ENCODE measurements at regions not wholly inside any gene's neighbourhood (a gene's known extent, or its start where the extent isn't known, plus 50 kb on each side); places are given as distances from the start of the nearest gene placed in this dataset.
"Not testable (repeated sequence)": the region's sequence is repeated elsewhere in the genome, so short reads cannot be mapped to it uniquely, and the experiment has no call there.

DNA sequence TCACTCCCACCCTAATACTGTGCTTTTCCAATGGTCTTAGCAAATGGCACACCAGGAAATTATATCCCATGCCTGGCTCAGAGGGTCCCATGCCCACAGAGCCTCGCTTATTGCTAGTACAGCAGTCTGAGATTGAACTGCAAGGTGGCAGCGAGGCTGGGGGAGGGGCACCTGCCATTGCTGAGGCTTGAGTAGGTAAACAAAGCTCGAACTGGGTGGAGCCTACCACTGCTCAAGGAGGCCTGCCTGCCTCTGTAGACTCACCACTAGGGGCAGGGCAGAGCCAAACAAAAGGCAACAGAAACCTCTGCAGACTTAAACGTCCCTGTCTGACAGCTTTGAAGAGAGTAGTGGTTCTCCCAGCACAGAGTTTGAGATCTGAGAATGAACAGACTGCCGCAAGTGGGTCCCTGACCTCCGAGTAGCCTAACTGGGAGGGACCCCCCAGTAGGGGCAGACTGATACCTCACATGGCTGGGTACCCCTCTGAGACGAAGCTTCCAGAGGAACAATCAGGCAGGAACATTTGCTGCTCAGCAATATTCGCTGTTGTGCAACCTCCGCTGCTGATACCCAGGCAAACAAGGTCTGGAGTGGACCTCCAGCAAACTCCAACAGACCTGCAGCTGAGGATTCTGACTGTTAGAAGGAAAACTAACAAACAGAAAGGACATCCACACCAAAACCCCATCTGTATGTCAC, 150.7 kb upstream of the FOXA2 start:
- DNase-seq (ENCODE audit: low read depth in 2 of 2), result not testable (repeated sequence)

DNA sequence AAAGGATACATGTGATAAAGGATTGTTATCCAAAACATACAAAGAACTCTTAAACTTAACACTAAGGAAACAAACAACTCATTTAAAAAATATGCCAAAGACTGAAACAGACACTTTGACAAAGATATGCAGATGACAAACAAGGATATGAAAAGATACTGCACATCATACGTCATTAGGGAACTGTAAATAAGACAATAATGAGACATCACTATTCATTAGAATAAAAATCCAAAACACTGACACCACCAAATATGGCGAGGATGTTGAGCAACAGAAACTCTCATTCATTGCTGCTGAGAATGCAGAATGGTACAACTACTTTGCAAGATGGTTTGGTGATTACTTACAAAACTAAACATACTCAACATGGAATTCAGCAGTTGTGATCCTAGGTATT, 156.5 kb upstream of the FOXA2 start:
- DNase-seq (ENCODE audit: low read depth in 2 of 2), result no peak

DNA sequence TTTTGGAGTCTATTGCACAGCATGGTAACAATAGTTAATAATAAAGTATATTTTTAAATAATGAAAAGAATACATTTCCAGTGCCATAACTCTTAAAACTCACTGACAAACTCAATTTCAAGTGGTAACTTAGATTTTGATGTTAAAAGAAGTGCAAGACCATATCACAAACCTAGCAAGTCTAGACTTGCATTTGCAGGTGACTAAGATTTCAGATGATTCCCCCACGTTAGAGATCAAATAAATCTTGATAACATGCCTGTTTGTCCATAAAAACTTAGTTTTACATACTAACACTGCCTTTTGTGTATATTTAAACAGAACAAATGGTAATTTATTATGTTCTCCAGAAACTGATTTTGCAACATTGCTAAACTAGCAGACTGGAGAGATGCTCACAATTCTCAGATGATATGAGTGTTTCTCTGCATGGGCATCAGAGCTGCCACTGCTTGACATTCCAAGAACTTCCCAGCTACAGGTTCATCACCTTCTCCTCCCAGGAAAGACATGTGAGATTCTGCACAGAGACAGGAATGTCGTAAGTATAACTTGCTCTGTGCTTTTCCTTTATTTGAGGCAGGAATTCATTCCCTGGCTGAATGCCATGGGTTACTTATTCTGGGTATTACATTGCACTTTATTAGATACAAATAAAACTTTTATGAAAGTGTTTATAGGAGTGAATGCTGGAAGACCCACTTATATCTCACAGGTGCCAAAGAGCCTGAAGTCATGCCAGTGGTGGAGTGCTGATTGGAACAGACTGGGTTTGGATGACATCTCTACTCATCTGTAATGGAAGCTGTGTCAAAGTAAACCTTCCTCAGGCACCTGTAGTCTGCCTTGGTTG, 160.2 kb upstream of the FOXA2 start:
- DNase-seq (ENCODE audit: low read depth in 2 of 2), result no peak

DNA sequence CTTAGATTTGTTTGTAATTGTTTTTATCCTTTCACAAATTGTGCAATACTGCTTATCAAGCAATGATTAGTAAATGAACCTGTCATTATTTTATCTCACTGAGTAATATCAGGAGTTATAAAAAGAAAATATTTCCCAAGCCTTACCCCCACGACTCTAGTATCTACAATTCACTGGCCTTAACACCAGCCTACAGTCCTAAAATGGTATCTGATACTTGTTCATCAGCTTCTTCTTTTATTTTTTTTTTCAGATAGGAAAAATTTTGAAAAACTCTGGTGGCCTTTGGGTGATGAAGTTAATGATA, 160.8 kb upstream of the FOXA2 start:
- DNase-seq (ENCODE audit: low read depth in 2 of 2), result no peak

DNA sequence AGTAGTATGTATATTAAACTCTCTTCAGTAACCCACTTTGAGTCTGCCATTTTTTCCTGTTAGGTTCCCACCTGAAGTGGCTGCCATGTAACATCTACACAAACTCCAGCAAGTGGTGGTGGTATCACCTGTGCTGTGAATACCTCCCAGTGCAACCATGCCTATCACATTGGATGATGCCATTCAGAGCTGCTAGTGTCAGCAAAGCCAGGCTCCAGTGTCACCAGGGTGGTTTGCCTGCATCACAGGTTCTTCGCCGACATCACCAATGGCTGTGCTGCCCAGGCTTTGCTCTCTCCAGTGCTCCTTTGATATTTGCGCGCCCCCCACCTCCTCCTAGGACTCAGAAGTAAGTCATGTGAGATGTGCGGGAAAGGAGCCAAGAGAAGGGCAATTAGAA, 162.6 kb upstream of the FOXA2 start:
- DNase-seq (ENCODE audit: low read depth in 2 of 2), result no peak

DNA sequence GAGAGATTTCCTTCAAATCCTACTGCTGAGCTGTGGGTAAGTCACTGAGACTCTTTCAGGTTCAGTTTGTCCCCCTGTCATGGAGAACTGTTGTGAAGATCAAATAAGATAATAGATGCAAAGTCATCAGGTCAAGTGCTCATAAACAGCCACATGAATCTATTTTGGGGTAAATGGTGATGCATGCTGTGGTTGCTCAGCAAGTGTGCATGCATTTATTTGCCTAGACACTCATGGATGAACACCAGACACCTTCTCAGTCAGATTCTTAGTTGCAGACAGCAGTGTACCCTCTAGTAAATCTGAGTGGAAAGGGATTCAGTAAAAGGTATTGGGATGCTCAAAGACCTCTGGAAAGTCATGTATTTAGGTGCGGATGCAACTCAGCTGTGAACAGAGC, 168.0 kb upstream of the FOXA2 start:
- DNase-seq (ENCODE audit: low read depth in 2 of 2), result no peak

DNA sequence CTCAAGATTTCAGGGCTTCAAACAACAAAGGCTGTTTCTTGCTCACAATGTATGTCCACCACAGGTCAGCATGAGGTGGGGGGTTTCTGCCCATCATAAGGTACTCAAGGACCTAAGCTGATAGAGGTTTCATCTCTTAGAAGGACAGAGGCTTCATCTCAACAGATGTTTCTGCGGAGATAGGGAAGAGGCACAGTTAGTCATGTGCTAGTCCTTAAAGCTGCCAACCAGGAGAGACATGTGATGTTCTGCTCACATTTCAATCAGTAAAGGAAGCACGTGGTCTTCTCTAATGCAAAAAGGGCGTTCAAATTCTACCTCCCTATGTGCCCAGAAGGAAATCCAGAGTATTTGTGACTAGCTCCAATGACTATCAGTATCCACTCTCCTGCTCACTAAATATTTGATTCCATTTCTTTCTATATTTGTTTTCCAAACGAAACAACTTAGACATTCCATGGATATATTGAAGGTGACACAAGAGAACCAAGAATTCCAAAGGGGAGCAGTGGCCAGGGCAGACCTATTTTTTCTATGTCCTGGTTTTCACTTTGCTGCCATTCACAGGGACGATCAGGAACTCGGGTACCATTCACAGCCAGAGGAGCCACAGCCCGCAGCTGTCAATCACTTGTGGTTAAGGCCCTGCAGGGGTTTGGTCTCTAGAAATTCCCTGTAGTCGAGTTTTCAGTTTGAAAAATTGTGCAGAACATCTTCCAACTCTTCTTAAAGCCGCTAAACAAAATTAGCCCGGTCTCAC, 173.2 kb upstream of the FOXA2 start:
- DNase-seq (ENCODE audit: low read depth in 2 of 2), result no peak

DNA sequence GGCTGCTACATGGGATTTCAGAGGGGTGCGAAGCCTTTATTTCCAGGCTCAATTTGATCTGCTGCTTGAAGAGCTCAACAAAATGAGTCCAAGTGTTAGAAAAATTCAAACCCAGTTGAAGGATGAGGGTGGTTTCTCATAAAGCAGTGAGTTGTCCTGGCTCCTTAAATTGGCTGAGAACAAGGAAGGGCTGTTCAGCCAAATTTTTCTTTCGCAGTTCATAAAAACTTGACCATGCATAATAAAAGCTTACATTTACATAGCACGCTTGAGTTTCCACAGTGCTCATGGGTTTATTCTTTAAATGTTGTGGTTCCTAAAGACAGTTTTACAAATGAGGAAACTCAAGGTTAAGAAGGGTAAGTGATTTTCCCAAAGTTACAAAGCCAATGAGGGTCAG, 174.4 kb upstream of the FOXA2 start:
- DNase-seq (ENCODE audit: low read depth in 2 of 2), result no peak

DNA sequence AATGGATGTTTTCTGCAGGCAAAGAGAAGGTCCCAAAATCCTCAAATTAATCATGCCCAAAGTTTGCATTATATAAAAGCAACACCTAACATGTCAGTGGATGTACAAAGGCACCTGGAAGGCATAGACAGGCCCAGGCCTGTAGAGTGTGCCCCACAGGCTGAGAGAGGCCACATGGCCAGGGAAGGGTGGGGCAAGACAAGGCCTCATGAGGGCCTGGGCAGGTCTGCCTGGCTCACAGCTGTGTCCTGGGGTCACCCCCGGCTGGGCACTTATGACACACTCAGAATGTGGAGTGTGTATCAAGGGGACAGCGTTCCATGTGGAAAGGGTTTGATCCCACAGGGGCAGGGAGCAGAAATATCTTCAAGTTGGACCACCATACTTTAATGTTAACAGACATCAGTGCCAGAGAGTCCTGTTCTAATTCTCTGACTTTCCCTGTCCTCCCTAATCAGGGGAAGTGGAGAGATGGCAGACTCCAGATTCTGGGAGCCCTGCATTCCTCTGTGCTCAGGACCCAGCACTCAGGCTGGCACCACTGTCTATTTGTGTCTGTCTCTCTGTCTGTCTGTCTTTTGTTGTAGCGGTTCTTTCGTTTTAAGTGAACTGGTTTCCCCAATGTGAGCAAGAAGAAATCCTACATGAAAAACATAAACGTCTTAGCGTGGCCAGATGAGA, 178.3 kb upstream of the FOXA2 start:
- no peak for DNase-seq (ENCODE audit: low read depth in 2 of 2)

DNA sequence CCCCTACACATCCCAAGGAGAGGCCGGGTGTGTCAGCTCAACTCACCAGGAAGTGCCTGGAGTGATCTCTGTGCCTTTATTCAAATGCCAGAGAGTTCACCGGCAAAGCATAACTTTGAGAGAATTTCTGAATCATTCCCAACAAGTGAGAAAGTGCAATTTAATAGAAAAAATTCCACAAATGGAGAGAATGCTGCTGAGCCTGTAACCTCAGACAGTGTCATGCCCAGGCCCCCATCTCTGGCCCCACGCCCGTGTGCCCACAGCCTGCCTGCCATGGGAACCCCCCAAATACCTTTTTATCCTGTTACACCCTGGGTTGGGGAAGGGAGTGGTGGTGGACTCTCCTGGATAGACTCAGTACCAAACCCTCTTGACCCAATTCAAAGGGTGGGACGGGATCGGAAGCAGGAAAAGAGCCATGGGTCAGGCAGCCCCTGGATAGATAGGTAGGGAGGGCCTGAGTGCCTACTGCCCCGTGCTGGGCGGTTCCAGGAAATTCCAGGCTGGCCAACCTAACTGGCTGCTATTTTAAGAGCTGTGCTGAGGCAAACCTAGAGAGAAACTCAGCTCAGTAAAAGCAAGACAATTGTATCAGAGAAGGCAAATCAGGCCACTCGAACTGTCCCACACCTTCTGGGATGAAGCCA, 179.0 kb upstream of the FOXA2 start:
- DNase-seq (ENCODE audit: low read depth in 2 of 2), result no peak

DNA sequence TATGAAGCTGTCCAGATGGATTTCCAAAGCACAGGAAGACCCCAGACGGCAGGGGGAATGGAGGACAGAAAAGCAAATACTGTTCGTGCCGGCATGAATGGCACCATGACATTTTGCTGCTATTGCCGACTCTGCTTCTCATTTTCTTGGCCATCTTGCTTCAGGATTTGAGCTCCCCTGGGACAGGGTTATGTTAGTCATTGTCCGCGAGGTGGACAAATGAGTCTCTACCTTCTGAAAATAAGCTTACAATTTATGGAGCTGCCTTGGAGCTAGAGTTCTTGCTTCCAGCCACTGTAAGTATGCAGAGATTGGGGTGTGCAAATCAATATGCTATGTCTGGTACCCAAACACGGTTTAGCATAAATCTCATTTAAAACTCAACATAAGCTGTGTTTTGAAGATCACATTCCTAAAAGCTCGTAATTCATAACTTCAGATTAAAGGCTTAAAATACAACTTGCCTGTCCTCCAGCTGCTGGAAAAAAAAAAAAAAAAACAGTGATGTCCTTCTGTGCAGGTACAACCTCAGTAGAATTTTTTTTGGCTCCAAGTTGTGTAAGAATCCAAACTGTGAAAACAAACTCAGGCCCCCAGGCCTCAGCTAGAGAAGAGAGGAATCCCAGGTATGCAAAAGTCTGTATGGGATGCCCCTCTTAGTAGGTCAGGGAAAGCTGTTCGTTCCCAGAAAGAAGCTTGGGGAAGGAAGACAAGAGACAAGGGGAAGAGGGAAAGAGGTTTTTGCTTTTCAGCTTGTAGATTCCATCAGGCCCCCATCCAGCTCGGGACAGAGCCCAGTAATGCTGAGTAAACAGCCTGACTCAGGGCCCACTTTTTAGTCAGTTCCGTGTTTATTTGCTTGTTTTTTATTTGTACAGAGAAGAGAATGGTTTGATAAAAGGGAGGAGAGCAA, 184.2 kb upstream of the FOXA2 start:
- DNase-seq (ENCODE audit: low read depth in 2 of 2), result no peak

DNA sequence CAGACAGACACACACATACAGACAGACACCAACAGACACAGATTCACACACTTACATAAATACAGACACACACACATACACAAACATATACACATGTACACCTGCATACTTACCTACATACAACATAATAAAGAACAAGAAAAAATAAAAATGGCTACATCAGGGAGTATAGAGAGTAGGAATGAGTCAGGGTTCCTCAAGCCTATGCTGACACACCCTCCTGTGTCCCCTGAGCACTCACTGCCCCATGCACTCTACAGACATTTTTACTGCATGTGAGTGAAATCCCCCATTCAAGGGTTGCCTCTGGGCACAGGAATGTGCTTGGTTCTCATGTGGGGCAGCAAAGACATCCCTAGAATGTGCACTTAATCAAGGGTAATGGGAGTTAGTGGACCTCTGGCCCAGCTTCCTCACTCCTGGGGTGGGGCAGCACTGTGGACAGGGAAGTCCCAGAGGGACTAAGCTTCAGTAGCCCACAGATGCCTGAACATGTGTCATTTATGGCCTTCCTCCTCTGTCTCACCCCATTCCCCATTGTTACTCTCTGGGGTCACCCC, 185.9 kb upstream of the FOXA2 start:
- DNase-seq (ENCODE audit: low read depth in 2 of 2), result no peak

DNA sequence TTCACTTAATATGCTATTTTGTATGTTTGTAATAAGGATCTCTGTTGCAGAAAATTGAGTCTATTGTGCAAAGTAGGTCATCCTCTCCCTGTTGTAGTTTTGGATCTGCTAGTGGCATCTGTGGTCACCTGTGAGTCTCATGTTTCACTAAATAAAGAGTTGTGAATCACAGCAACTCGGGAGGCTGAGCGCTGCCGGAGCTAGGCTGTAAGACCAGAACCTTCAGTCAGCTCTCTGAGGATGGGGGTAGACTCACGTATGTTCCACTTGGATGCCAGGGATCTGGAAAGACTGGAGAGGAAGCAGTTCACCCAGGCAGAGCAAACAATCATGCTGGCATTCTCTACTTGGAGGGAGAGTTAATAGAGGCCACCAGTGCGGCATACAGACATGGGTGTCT, 187.3 kb upstream of the FOXA2 start:
- no peak for DNase-seq (ENCODE audit: low read depth in 2 of 2)

DNA sequence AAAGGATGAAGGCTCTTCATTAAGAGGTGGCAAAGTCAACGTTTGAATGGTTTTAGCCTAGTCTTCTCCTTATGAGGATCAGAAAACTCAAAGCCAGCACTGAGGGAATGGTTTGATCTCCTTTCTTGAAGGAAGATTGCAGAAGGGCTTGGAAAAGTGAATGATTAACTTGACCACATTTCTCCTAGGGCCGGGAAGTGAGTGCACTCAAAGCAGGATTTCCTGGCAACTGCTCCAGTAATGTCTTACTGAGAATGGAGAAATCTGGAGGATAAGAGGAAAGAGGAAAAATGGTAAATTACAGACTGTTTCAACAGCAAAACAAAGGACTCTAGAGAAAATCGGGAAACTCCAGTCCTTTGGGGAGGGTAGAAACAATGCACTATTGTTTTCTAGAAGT, 189.0 kb upstream of the FOXA2 start:
- DNase-seq (ENCODE audit: low read depth in 2 of 2), result no peak

DNA sequence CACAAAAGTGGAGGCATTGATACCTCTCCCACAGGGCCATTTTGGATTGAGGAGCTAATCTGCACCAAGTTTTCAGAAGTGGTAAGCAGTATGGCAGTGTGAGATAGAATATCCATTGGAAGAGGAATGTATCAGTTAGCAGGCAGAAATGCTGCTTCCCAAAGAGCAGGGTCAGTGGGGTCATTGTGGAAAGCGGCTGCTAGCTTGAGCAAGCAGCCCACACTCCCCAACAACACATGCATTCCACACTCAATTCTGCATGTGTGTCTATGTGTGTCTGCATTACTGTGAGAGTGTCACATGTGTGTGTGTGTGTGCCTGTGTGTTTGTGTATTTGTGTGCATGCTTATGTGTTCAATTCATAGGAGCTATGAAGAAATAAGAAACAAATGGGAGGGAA, 190.9 kb upstream of the FOXA2 start:
- DNase-seq (ENCODE audit: low read depth in 2 of 2), result no peak

DNA sequence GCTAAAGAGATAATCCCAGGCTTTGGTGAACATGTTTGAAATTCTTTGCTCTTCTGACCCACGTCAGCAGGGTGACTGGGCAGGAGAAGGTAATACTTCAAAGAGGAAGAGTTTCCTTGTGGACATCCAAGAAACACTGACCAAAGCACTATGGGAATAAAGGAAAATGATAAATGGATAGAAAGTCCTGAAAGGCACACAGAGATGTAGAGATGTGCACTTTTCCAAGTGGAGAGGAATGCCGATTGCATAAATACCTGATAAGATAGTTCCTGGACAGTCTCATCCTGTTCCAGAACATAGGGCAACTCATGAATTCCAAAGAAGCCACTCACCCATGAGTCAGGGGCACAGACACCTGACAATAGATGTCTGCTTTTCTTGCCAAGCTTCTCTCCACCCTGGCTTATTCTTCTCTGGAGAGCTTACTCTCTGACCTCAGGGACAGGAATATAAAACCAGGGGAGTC, 191.3 kb upstream of the FOXA2 start:
- no peak for DNase-seq (ENCODE audit: low read depth in 2 of 2)

DNA sequence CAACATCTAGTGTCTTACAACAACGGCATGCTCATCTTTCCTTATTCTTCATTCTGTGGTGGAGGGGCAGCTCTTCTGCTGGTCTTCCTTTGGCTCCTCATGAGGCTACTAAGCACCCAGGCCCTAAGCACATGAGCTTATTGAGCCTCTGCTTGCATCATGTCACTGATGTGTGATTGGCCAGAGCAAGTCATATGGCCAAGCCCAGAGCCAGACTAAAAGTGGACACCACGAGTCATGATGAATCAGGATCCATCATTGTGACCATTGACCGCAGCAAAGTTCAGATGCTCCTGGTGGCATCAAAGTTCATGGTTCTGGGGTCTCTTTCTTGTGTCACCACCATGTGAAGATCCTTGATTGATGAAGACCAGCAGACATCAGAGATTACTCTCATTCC, 192.0 kb upstream of the FOXA2 start:
- no peak for DNase-seq (ENCODE audit: low read depth in 2 of 2)

DNA sequence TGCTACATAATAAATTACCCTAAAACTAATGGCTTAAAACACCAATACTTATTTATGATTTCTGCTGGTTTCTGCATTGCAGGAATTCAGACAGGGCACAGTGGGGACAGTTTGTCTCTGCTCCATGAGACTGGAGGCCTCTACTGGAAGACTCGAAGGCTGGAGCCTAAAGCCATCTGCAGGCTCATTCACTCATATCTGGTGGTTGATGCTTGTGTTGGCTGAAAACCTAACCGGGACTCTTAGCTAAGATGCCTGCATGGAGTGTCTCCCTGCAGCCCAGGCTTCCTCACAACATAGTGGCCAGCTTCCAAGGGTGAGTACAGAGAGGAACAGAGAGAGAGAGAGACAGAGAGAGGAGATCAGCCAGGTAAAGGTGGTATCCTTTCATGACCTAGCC, 195.5 kb upstream of the FOXA2 start:
- DNase-seq (ENCODE audit: low read depth in 2 of 2), result no peak

DNA sequence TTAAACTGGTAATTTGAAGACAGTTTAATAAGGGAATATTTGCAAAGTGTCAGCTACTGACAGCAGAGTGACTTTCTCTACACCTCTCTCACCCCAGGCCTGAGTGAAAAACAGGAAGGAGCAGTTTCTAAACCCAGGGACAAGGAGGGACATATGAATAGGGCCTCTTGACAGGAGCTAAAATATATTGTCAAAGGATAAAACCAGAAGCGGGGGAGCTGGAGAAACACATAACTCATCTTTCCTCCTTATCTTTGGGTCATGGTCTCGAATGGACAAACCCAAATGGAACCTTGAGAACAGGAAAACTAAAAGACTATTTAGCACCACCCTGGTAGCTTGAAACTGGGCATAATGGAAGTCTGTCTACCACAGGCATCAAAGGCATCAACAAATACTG, 197.5 kb upstream of the FOXA2 start:
- DNase-seq (ENCODE audit: low read depth in 2 of 2), result no peak

DNA sequence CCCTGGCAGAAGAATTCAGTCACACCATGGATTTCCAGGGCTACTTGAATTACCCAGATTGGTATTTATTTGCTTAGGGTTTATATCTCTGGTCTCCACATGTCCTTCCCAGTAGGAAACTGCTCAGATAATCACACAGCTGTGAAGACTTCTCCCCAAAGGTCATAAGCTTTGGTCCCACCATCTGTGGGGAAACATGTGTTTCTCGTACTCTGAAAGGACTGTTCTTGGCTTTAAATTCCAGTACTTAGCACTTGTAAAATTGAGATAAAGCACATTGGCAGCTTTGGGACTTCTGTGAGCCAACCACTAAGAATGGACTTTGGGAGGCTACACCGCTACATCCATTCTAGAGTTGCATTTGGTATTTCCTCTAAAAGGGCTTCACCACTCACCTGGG, 205.3 kb upstream of the FOXA2 start:
- no peak for DNase-seq (ENCODE audit: low read depth in 2 of 2)
